ENCODE measurements at regions not wholly inside any gene's neighbourhood (a gene's known extent, or its start where the extent isn't known, plus 50 kb on each side); places are given as distances from the start of the nearest gene placed in this dataset.

DNA sequence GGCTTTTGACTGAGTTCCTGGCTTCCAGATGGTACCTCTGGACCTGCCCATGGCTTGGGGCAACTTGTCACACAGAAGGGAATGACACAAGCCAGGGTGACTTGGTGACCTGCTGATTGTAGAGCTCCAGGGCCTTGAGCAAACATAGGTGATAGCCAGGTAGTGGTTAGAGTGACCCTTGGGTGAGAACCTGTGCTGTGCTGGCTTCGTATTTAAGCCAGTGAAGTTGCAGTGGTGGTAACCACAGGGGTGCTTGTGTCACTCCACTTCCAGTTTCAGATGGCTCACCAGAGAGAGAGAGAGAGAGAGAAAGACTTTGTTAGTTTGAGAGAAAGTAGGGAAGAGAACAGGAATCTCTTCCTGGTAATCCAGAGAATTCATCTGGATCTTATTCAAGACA, 471.6 kb downstream of the ZIC3 start:
- Histone ChIP-seq H3K36me3 (no peaks in the 10 kb centered on the region), H3K27ac (no peak overlapping the region), H3K4me3 (no peak overlapping the region), H3K4me1 (no peaks in the 10 kb centered on the region), H3K9me3 (peaks cover 0 to 7% (median 0%) of the 10 kb centered on the region in 4 donors), H3K27me3 (no peaks in the 10 kb centered on the region)
- no peak for TF ChIP-seq EP300 (IDR thresholded peaks at IDR 0.05)
- TF ChIP-seq, protein P1, sequence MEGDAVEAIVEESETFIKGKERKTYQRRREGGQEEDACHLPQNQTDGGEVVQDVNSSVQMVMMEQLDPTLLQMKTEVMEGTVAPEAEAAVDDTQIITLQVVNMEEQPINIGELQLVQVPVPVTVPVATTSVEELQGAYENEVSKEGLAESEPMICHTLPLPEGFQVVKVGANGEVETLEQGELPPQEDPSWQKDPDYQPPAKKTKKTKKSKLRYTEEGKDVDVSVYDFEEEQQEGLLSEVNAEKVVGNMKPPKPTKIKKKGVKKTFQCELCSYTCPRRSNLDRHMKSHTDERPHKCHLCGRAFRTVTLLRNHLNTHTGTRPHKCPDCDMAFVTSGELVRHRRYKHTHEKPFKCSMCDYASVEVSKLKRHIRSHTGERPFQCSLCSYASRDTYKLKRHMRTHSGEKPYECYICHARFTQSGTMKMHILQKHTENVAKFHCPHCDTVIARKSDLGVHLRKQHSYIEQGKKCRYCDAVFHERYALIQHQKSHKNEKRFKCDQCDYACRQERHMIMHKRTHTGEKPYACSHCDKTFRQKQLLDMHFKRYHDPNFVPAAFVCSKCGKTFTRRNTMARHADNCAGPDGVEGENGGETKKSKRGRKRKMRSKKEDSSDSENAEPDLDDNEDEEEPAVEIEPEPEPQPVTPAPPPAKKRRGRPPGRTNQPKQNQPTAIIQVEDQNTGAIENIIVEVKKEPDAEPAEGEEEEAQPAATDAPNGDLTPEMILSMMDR (IDR thresholded peaks at IDR 0.05), result no peak
- no peak for TF ChIP-seq POLR2A (IDR thresholded peaks at IDR 0.05)
- no peak for TF ChIP-seq POLR2AphosphoS5 (IDR thresholded peaks at IDR 0.05)
- WGBS, 2 donors, result 61 to 79% methylated on average over 1 of the region's 1 CpG
- no peak for DNase-seq
- intact Hi-C loops (cut with DNase I), result no loop called here

GRCh38 chrX:138057883-138058282, 492.0 kb downstream of the ZIC3 start:
- 56 to 76% methylated on average over 3 of the region's 3 CpGs for WGBS, 2 donors
- intact Hi-C loops (cut with DNase I), result no loop called here
- DNase-seq, result no peak
- TF ChIP-seq EP300 (IDR thresholded peaks at IDR 0.05) (no peak), POLR2AphosphoS5 (IDR thresholded peaks at IDR 0.05) (no peak), POLR2A (IDR thresholded peaks at IDR 0.05) (no peak)
- TF ChIP-seq, protein P1 (IDR thresholded peaks at IDR 0.05), result no peak
- Histone ChIP-seq H3K4me1 (no peaks in the 10 kb centered on the region), H3K27me3 (no peaks in the 10 kb centered on the region), H3K9me3 (no peaks in the 10 kb centered on the region), H3K27ac (no peak overlapping the region), H3K36me3 (no peaks in the 10 kb centered on the region), H3K4me3 (no peak overlapping the region)

DNA sequence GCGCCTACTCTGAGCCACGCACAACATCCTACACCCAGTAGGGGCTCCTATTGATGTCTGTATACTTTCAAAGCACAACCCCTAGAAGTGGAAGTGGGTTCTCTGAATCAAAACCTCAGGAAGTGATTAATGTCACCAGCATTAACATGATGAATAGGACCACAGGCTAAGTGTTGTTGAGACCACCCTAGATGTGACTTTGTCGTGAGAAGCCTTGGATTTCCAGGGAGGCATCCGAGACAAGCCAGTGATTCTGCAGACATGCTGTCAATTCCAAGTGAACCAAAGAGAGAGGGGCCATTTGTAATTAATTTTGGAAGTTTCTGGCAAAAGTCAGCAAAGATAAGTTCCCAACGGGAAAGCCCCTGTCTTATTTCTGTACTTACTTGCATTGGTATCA, 493.0 kb downstream of the ZIC3 start:
- 49 to 65% methylated on average over 5 of the region's 5 CpGs for WGBS, 2 donors
- TF ChIP-seq POLR2A (IDR thresholded peaks at IDR 0.05), result no peak
- TF ChIP-seq, protein P1 (IDR thresholded peaks at IDR 0.05), result no peak
- TF ChIP-seq EP300 (IDR thresholded peaks at IDR 0.05), result no peak
- no peak for TF ChIP-seq POLR2AphosphoS5 (IDR thresholded peaks at IDR 0.05)
- intact Hi-C loops (cut with DNase I), result no loop called here
- no peak for DNase-seq
- Histone ChIP-seq H3K9me3 (no peaks in the 10 kb centered on the region), H3K4me3 (no peak overlapping the region), H3K27me3 (no peaks in the 10 kb centered on the region), H3K4me1 (no peaks in the 10 kb centered on the region), H3K36me3 (no peaks in the 10 kb centered on the region), H3K27ac (no peak overlapping the region)

DNA sequence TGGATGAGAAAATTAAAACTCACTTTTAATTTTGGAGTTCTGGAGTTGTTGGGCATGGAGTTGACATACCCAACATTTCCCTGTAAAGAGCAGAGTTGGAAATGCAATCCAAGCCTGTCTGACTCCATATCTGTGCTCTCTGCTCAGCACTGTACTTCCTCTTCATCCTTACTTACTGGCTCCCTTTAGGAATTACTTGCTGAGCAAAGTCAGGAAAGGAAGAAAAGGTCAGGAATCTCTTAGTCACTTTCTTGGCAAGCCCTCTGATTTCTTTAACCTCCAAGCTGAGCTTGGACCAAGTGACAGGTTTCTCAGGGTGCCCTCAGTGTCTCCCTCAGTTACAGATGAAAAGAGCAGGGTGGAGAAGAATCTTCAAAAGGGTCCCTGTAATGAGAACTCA, 501.5 kb downstream of the ZIC3 start:
- TF ChIP-seq POLR2A (IDR thresholded peaks at IDR 0.05), result no peak
- no peak for TF ChIP-seq EP300 (IDR thresholded peaks at IDR 0.05)
- no peak for TF ChIP-seq POLR2AphosphoS5 (IDR thresholded peaks at IDR 0.05)
- TF ChIP-seq, protein P1 (IDR thresholded peaks at IDR 0.05), result no peak
- Histone ChIP-seq H3K36me3 (no peaks in the 10 kb centered on the region), H3K27me3 (no peaks in the 10 kb centered on the region), H3K9me3 (no peaks in the 10 kb centered on the region), H3K27ac (no peak overlapping the region), H3K4me3 (no peak overlapping the region), H3K4me1 (no peaks in the 10 kb centered on the region)
- intact Hi-C loops (cut with DNase I), result no loop called here
- no peak for DNase-seq

DNA sequence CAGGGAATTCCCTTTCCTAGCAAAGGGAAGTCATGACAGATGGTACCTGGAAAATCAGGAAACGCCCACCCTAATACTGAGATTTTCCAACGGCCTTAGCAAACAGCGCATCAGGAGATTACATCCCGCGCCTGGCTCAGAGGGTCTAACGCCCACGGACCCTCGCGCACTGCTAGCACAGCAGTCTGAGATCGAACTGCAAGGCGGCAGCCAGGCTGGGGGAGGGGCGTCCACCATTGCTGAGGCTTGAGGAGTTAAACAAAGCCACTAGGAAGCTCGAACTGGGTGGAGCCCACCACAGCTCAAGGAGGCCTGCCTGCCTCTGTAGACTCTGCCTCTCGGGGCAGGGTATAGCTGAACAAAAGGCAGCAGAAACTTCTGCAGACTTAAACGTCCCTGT, 507.7 kb downstream of the ZIC3 start:
- no peak overlapping the region for H3K4me3 ChIP-seq
- H3K27me3 ChIP-seq, result no peaks in the 10 kb centered on the region
- no peaks in the 10 kb centered on the region for H3K36me3 ChIP-seq
- 83 to 89% methylated on average over 15 of the region's 15 CpGs for WGBS, 2 donors
- DNase-seq, result no peak
- H3K9me3 ChIP-seq, result no peaks in the 10 kb centered on the region
- TF ChIP-seq POLR2AphosphoS5 (IDR thresholded peaks at IDR 0.05) (no peak), EP300 (IDR thresholded peaks at IDR 0.05) (no peak), POLR2A (IDR thresholded peaks at IDR 0.05) (no peak)
- TF ChIP-seq, protein P1 (IDR thresholded peaks at IDR 0.05), result no peak
- no peaks in the 10 kb centered on the region for H3K4me1 ChIP-seq
- intact Hi-C loops (cut with DNase I), result no loop called here
- no peak overlapping the region for H3K27ac ChIP-seq
